Thoracic aorta (tissue), 2 donors: ENCODE measurements at regions not wholly inside any gene's neighbourhood (a gene's known extent, or its start where the extent isn't known, plus 50 kb on each side); places are given as distances from the start of the nearest gene placed in this dataset.

Experiments
- ATAC-seq: fragments of 150-250 bp; one replicate; pipeline ENCODE4 v1.8.0; 2017; ENCODE audit warnings: low read depth; ENCODE audit not compliant: insufficient number of reproducible peaks, low FRiP score
- DNase-seq: peaks from one replicate; pipeline ENCODE4 v3.0.0-alpha.2; 2020; ENCODE audit warnings: low spot score
- H3K27ac ChIP-seq, 2 donors: fragments of 200-600 bp; sonication (generic); 1 replicate in 1 of 2; 2 replicates in 1 of 2; pipeline ENCODE4 v1.5.1; 2016; ENCODE audit warnings: mild to moderate bottlenecking in 2 of 2, moderate library complexity in 2 of 2
- H3K27me3 ChIP-seq: fragments of 200-600 bp; sonication (generic); replicated peaks from 2 replicates; pipeline ENCODE4 v1.6.0; 2016; ENCODE audit warnings: mild to moderate bottlenecking; ENCODE audit not compliant: insufficient read depth
- H3K36me3 ChIP-seq: fragments of 200-600 bp; sonication (generic); one replicate; pipeline ENCODE4 v1.5.1; 2016
- H3K4me1 ChIP-seq, 2 donors: fragments of 200-600 bp; sonication (generic); 1 replicate in 1 of 2; 2 replicates in 1 of 2; pipeline versions ENCODE4 v1.5.1 to v1.6.0; 2016; ENCODE audit warnings: low read depth in 2 of 2, mild to moderate bottlenecking in 1 of 2; ENCODE audit not compliant: control insufficient read depth in 1 of 2
- H3K4me3 ChIP-seq: fragments of 200-600 bp; sonication (generic); 2 replicates; pipeline ENCODE4 v1.5.1; 2016; ENCODE audit warnings: mild to moderate bottlenecking
- H3K9me3 ChIP-seq: fragments of 200-600 bp; sonication (generic); 2 replicates; pipeline ENCODE4 v1.5.1; 2016
- CTCF ChIP-seq: fragments of 200-600 bp; sonication (generic); IDR thresholded peaks from one replicate; pipeline ENCODE4 v1.5.1; 2019; ENCODE audit warnings: antibody characterized with exemption

- DNase-seq (no peak), ATAC-seq (no peak)
- Histone ChIP-seq H3K4me1 (no peaks in the 10 kb centered on the region), H3K36me3 (no peaks in the 10 kb centered on the region), H3K27me3 (no peaks in the 10 kb centered on the region), H3K27ac (no peak overlapping the region), H3K9me3 (no peaks in the 10 kb centered on the region), H3K4me3 (no peak overlapping the region)
- TF ChIP-seq CTCF = no peak
Observed at GRCh38 chr5:168059131-168059530, 232.3 kb upstream of the WWC1 start.

- TF ChIP-seq CTCF = no peak
- no peaks in the 10 kb centered on the region for H3K27me3 ChIP-seq
- no peak overlapping the region for H3K27ac ChIP-seq
- H3K4me1 ChIP-seq = no peaks in the 10 kb centered on the region
- no peaks in the 10 kb centered on the region for H3K9me3 ChIP-seq
- ATAC-seq (no peak), DNase-seq (no peak)
- H3K36me3 ChIP-seq = no peaks in the 10 kb centered on the region
- no peak overlapping the region for H3K4me3 ChIP-seq
Observed at GRCh38 chr5:168062239-168062638, 229.2 kb upstream of the WWC1 start.

- Histone ChIP-seq H3K36me3 (no peaks in the 10 kb centered on the region), H3K27ac (no peak overlapping the region), H3K4me1 (no peaks in the 10 kb centered on the region), H3K9me3 (no peaks in the 10 kb centered on the region), H3K4me3 (no peak overlapping the region), H3K27me3 (no peaks in the 10 kb centered on the region)
- ATAC-seq = no peak
- no peak for TF ChIP-seq CTCF
- no peak for DNase-seq
Observed at GRCh38 chr5:168064457-168064856, 227.0 kb upstream of the WWC1 start.

- no peak for ATAC-seq
Observed at GRCh38 chr5:168064933-168065622, 226.4 kb upstream of the WWC1 start.

More at GRCh38 chr5:168064933-168065622, 226.4 kb upstream of the WWC1 start:
- no peaks in the 10 kb centered on the region for H3K36me3 ChIP-seq
- no peak for TF ChIP-seq CTCF
- H3K9me3 ChIP-seq = no peaks in the 10 kb centered on the region
- H3K27ac ChIP-seq = no peak overlapping the region
- no peaks in the 10 kb centered on the region for H3K4me1 ChIP-seq
- no peak for DNase-seq
- no peaks in the 10 kb centered on the region for H3K27me3 ChIP-seq
- H3K4me3 ChIP-seq = no peak overlapping the region
